Keratinocyte (primary cell): ENCODE measurements at regions not wholly inside any gene's neighbourhood (a gene's known extent, or its start where the extent isn't known, plus 50 kb on each side); places are given as distances from the start of the nearest gene placed in this dataset.

Source experiments
- DNase-seq: peaks from one replicate; pipeline ENCODE4 v3.0.0-alpha.2; 2011; ENCODE audit warnings: low read depth, missing footprints, low spot score
- FAIRE-seq: peaks from 2 replicates; lab custom pipeline; 2011; peaks lifted over from hg19 to GRCh38; lab: Jason Lieb, UNC
- H2AFZ ChIP-seq: 2 replicates; pipeline ENCODE4 v1.6.0; 2012; ENCODE audit warnings: low read length, control low read depth, inconsistent platforms; ENCODE audit not compliant: control insufficient read depth
- H3K27ac ChIP-seq: 2 replicates; pipeline ENCODE4 v1.5.1; 2011; ENCODE audit warnings: low read length; ENCODE audit not compliant: control insufficient read depth, insufficient read depth
- H3K27me3 ChIP-seq: 3 replicates; pipeline ENCODE4 v1.6.0; 2011; ENCODE audit warnings: low read length; ENCODE audit not compliant: control insufficient read depth, insufficient read depth; ENCODE audit errors: extremely low read depth
- H3K36me3 ChIP-seq, 2 experiments: 2 replicates in 1 of 2; 3 replicates in 1 of 2; pipeline ENCODE4 v1.5.1; 2011; ENCODE audit warnings: low read length in 2 of 2, mild to moderate bottlenecking in 1 of 2; ENCODE audit not compliant: control insufficient read depth in 2 of 2, insufficient read depth in 2 of 2; ENCODE audit errors: extremely low read depth in 1 of 2
- H3K4me1 ChIP-seq: 3 replicates; pipeline ENCODE4 v1.5.1; 2011; ENCODE audit warnings: low read length; ENCODE audit not compliant: control insufficient read depth, insufficient read depth; ENCODE audit errors: extremely low read depth
- H3K4me2 ChIP-seq: 3 replicates; pipeline ENCODE4 v1.6.0; 2011; ENCODE audit warnings: low read depth, low read length; ENCODE audit not compliant: control insufficient read depth, insufficient read depth; ENCODE audit errors: extremely low read depth
- H3K4me3 ChIP-seq, 3 experiments: fragments of 200-600 bp in 1 of 3; sonication (generic) in 1 of 3; 2 replicates in 2 of 3; 3 replicates in 1 of 3; pipeline ENCODE4 v1.5.1; 2011 to 2016; ENCODE audit warnings: low read length in 3 of 3, mild to moderate bottlenecking in 3 of 3, control low read depth in 2 of 3, inconsistent platforms in 1 of 3, low read depth in 1 of 3, mixed read lengths in 1 of 3, mixed run types in 1 of 3, moderate library complexity in 1 of 3; ENCODE audit not compliant: control insufficient read depth in 2 of 3, insufficient read depth in 2 of 3; ENCODE audit errors: extremely low read depth in 1 of 3
- H3K79me2 ChIP-seq: 2 replicates; pipeline ENCODE4 v1.6.0; 2012; ENCODE audit warnings: low read length; ENCODE audit not compliant: control insufficient read depth, insufficient read depth
- H3K9ac ChIP-seq: 3 replicates; pipeline ENCODE4 v1.6.0; 2011; ENCODE audit warnings: low read length; ENCODE audit not compliant: control insufficient read depth, insufficient read depth; ENCODE audit errors: extremely low read depth
- H3K9me1 ChIP-seq: 3 replicates; pipeline ENCODE4 v1.6.0; 2011; ENCODE audit warnings: low read length; ENCODE audit not compliant: control insufficient read depth, insufficient read depth; ENCODE audit errors: extremely low read depth
- H3K9me3 ChIP-seq: 2 replicates; pipeline ENCODE4 v1.5.1; 2012; ENCODE audit warnings: low read depth, low read length; ENCODE audit not compliant: control insufficient read depth
- H4K20me1 ChIP-seq: 3 replicates; pipeline ENCODE4 v1.6.0; 2011; ENCODE audit warnings: low read length; ENCODE audit not compliant: control insufficient read depth, insufficient read depth; ENCODE audit errors: extremely low read depth
- EZH2 ChIP-seq: IDR thresholded peaks from one replicate; pipeline ENCODE4 v1.6.1; 2012; ENCODE audit warnings: inconsistent platforms, mild to moderate bottlenecking, low read length, moderate library complexity
- dilution Hi-C: fragments of 300-500 bp; cut with MboI; formaldehyde crosslinking; loops from one replicate; pipeline ENCODE4 v1.7.0; 2020; ENCODE audit warnings: low sequenced_read_pairs; ENCODE audit not compliant: extremely low pct_ligation_motif_present
- TF ChIP-seq, protein P1 (sequence below), 3 experiments: IDR thresholded peaks in 1 of 3; conservative IDR thresholded peaks in 1 of 3; optimal IDR thresholded peaks in 1 of 3; 2 replicates in 2 of 3; 3 replicates in 1 of 3; pipeline versions ENCODE3 to v1.5.1; 2011; ENCODE audit warnings: low read length in 3 of 3, mild to moderate bottlenecking in 3 of 3, moderate library complexity in 2 of 3, control low read depth in 1 of 3, inconsistent platforms in 1 of 3; ENCODE audit not compliant: insufficient read depth in 2 of 3; ENCODE audit errors: extremely low read depth in 1 of 3

DNA sequence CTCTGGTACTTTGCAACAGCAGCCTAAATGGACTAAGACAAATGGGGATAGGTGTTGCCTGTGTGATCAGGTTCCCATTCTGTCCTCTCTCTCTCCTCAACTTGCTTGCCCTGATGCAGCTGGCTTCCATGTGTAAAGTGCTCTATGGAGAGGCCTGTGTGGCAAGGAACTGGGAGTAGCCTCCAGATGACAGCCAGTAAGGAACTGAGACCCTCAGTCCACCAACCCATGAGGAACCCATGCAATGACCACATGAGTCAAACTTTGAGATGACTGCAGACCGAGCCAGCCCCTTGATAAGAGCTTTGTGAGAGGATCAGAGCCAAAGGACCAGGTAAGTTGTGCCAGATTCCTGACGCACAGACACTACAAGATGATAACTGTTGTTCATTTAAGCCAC, 74.6 kb upstream of the ADPGK start:
- no peak overlapping the region for H3K4me3 ChIP-seq
- H3K27me3 ChIP-seq, result peaks cover 4% of the 10 kb centered on the region
- no peaks in the 10 kb centered on the region for H3K9me1 ChIP-seq
- H3K4me2 ChIP-seq, result no peak overlapping the region
- H3K27ac ChIP-seq, result no peak overlapping the region
- H3K36me3 ChIP-seq, result no peaks in the 10 kb centered on the region
- no peaks in the 10 kb centered on the region for H3K4me1 ChIP-seq
- no peak overlapping the region for H3K9ac ChIP-seq
- TF ChIP-seq EZH2, result no peak
- FAIRE-seq (no peak), DNase-seq (no peak)
- no peaks in the 10 kb centered on the region for H3K9me3 ChIP-seq
- H2AFZ ChIP-seq, result no peak overlapping the region
- no peaks in the 10 kb centered on the region for H3K79me2 ChIP-seq
- dilution Hi-C loops, result no loop called here
- H4K20me1 ChIP-seq, result no peaks in the 10 kb centered on the region

DNA sequence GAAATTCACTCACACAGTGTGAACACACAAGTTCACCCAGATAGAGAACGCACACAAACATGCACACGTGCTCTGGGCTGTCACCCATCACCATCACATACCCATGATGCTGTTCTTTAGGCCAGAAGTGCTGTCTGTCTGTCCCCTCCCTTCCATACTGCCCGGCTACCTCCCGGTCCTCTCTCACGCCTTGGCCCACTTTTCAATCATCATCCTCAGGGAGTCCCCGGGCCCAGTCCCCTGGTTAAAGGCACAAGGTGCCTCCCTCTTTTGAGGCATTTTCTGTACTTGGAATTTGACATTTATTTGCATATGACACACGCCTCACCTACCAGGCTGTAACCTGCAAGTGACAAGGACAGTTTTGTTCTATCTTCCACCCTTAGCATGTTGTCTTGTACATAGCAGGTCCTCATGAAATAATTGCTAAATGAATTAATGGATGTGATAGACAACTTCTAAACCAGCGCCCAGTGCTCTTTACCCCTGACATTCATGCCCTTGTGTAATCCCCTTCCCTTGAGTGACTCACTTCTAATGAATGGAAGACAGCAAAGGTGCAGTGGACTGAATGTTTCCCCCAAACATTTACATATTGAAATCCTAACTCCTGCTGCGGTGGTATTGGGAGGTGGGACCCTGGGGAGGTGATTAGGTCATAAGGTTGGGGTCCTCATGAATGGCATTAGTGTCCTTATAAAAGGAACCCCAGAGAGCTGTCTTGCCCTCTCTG, 73.9 kb upstream of the ADPGK start:
- no peak for FAIRE-seq
- no peak overlapping the region for H2AFZ ChIP-seq
- TF ChIP-seq, protein P1, sequence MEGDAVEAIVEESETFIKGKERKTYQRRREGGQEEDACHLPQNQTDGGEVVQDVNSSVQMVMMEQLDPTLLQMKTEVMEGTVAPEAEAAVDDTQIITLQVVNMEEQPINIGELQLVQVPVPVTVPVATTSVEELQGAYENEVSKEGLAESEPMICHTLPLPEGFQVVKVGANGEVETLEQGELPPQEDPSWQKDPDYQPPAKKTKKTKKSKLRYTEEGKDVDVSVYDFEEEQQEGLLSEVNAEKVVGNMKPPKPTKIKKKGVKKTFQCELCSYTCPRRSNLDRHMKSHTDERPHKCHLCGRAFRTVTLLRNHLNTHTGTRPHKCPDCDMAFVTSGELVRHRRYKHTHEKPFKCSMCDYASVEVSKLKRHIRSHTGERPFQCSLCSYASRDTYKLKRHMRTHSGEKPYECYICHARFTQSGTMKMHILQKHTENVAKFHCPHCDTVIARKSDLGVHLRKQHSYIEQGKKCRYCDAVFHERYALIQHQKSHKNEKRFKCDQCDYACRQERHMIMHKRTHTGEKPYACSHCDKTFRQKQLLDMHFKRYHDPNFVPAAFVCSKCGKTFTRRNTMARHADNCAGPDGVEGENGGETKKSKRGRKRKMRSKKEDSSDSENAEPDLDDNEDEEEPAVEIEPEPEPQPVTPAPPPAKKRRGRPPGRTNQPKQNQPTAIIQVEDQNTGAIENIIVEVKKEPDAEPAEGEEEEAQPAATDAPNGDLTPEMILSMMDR (optimal IDR thresholded peaks at IDR 0.05 in 1 of 3, IDR thresholded peaks at IDR 0.05 in 1 of 3, conservative IDR thresholded peaks at IDR 0.05 in 1 of 3; ENCODE audit: extremely low read depth in 1 of 3, insufficient read depth in 2 of 3, low read length in 3 of 3), result no peak
- no peak for TF ChIP-seq EZH2

More for the DNA sequence above, 73.9 kb upstream of the ADPGK start:
- DNase-seq, result no peak
- Histone ChIP-seq H3K9me1 (no peaks in the 10 kb centered on the region), H3K4me2 (no peak overlapping the region), H3K27ac (no peak overlapping the region), H3K4me1 (no peaks in the 10 kb centered on the region), H3K27me3 (peaks cover 4% of the 10 kb centered on the region), H3K9ac (no peak overlapping the region), H3K9me3 (no peaks in the 10 kb centered on the region), H3K4me3 (no peak overlapping the region), H3K36me3 (no peaks in the 10 kb centered on the region), H4K20me1 (no peaks in the 10 kb centered on the region), H3K79me2 (no peaks in the 10 kb centered on the region)
- dilution Hi-C loops, result no loop called here
